ENCODE measurements at regions not wholly inside any gene's neighbourhood (a gene's known extent, or its start where the extent isn't known, plus 50 kb on each side); places are given as distances from the start of the nearest gene placed in this dataset.

GRCh38 chr5:14090755-14091154 lies 52.4 kb upstream of the TRIO start:
- DNase-seq (ENCODE audit: low spot score): no peak

GRCh38 chr5:14090290-14090689 lies 52.9 kb upstream of the TRIO start:
- DNase-seq (ENCODE audit: low spot score): no peak

GRCh38 chr5:14089198-14089597 lies 53.9 kb upstream of the TRIO start:
- no peak for DNase-seq (ENCODE audit: low spot score)

- no peak for DNase-seq (ENCODE audit: low spot score)
Measured at GRCh38 chr5:14086261-14086660, 56.9 kb upstream of the TRIO start.

GRCh38 chr5:14082973-14083372 lies 60.2 kb upstream of the TRIO start:
- DNase-seq (ENCODE audit: low spot score): no peak

- DNase-seq (ENCODE audit: low spot score): no peak
Measured at GRCh38 chr5:14082523-14082922, 60.6 kb upstream of the TRIO start.

- no peak for DNase-seq (ENCODE audit: low spot score)
Measured at GRCh38 chr5:14081791-14082190, 61.4 kb upstream of the TRIO start.

GRCh38 chr5:14078716-14079115 lies 64.4 kb upstream of the TRIO start:
- no peak for DNase-seq (ENCODE audit: low spot score)

GRCh38 chr5:14077501-14077900 lies 65.6 kb upstream of the TRIO start:
- DNase-seq (ENCODE audit: low spot score): no peak

GRCh38 chr5:14076561-14076960 lies 66.6 kb upstream of the TRIO start:
- no peak for DNase-seq (ENCODE audit: low spot score)

GRCh38 chr5:14075937-14076336 lies 67.2 kb upstream of the TRIO start:
- no peak for DNase-seq (ENCODE audit: low spot score)

GRCh38 chr5:14071433-14071832 lies 71.7 kb upstream of the TRIO start:
- no peak for DNase-seq (ENCODE audit: low spot score)

GRCh38 chr5:14069021-14069420 lies 74.1 kb upstream of the TRIO start:
- no peak for DNase-seq (ENCODE audit: low spot score)

GRCh38 chr5:14068136-14068535 lies 75.0 kb upstream of the TRIO start:
- no peak for DNase-seq (ENCODE audit: low spot score)

GRCh38 chr5:14066326-14066725 lies 76.8 kb upstream of the TRIO start:
- DNase-seq (ENCODE audit: low spot score): no peak

- no peak for DNase-seq (ENCODE audit: low spot score)
Measured at GRCh38 chr5:14064841-14065240, 78.3 kb upstream of the TRIO start.

- no peak for DNase-seq (ENCODE audit: low spot score)
Measured at GRCh38 chr5:14063691-14064090, 79.5 kb upstream of the TRIO start.

- DNase-seq (ENCODE audit: low spot score): no peak
Measured at GRCh38 chr5:14063138-14063537, 80.0 kb upstream of the TRIO start.

- no peak for DNase-seq (ENCODE audit: low spot score)
Measured at GRCh38 chr5:14062178-14062577, 81.0 kb upstream of the TRIO start.

- DNase-seq (ENCODE audit: low spot score): no peak
Measured at GRCh38 chr5:14061106-14061505, 82.0 kb upstream of the TRIO start.

GRCh38 chr5:14060218-14060617 lies 82.9 kb upstream of the TRIO start:
- DNase-seq (ENCODE audit: low spot score): no peak

GRCh38 chr5:14059810-14060209 lies 83.3 kb upstream of the TRIO start:
- DNase-seq (ENCODE audit: low spot score): no peak

GRCh38 chr5:14057289-14057688 lies 85.9 kb upstream of the TRIO start:
- DNase-seq (ENCODE audit: low spot score): no peak

GRCh38 chr5:14056039-14056438 lies 87.1 kb upstream of the TRIO start:
- no peak for DNase-seq (ENCODE audit: low spot score)

All from putamen (tissue), 1 donor.